ENCODE measurements at regions not wholly inside any gene's neighbourhood (a gene's known extent, or its start where the extent isn't known, plus 50 kb on each side); places are given as distances from the start of the nearest gene placed in this dataset.

DNA sequence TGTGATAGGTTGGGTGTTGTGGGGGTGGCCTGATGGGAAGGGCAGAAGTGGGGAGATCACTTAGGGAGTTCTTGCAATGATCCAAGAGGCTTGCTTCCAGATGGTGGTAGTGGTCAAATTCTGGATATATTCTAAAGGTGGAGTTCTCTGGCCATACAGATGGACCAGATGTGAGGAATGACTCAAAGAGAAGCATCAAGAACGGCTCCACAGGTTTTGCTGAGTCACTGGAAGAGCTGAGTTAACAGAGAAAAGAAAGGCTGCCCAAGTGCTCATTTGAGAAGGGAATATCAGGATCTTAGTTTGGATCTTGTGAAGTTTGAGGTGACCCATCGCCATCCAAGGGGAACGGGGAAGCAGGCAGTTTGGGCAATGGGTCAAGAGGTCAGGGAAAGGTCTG is 192.9 kb upstream of the GALNT2 start:
- DNase-seq (ENCODE audit: low spot score), result no peak
- no peak for ATAC-seq
- intact Hi-C loops (cut with DNase I), result no loop called here

GRCh38 chr1:229874609-229875008 is 192.4 kb upstream of the GALNT2 start:
- DNase-seq (ENCODE audit: low spot score) (no peak), ATAC-seq (no peak)
- intact Hi-C loops (cut with DNase I), result no loop called here

DNA sequence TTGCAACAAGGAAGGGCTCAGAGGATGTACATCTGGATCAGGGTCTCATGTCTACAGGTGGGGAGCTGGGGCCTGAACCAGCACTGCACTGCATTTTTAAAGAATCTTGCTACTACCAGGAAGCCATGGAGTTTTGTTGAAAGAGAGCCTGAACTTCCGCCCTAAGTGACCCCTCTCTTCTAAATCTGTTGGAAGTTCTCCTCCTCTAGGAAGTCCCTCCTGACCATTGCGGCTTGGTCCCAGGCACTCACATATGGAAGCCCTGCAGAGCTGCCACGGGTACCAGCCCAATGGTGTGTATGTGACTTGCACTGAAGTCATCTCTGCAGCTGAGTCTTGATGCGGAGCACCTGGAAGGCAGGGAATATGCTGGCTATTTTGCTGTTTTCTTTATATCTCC is 192.0 kb upstream of the GALNT2 start:
- DNase-seq (ENCODE audit: low spot score) (no peak), ATAC-seq (no peak)
- intact Hi-C loops (cut with DNase I), result no loop called here

DNA sequence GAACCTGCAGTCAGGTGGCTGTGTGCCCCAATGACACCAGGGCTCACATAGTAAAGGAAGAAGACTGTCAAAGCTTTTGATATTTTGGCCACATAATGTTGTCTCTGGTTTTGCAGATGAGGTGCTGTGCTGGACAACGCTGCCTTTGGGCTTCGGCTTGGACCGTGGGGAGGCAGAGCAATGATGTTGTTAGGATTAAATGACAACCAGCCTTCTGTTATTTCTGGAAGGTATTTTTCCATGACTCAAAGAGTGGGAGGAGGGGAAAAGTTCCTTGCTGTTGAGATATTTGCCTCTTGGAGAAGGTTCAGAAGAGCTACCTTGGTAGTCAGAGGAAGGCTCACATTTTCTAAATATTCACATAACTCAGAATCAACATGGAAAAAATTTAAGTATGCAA is 187.3 kb upstream of the GALNT2 start:
- ATAC-seq, result no peak
- DNase-seq (ENCODE audit: low spot score), result no peak
- intact Hi-C loops (cut with DNase I), result no loop called here

DNA sequence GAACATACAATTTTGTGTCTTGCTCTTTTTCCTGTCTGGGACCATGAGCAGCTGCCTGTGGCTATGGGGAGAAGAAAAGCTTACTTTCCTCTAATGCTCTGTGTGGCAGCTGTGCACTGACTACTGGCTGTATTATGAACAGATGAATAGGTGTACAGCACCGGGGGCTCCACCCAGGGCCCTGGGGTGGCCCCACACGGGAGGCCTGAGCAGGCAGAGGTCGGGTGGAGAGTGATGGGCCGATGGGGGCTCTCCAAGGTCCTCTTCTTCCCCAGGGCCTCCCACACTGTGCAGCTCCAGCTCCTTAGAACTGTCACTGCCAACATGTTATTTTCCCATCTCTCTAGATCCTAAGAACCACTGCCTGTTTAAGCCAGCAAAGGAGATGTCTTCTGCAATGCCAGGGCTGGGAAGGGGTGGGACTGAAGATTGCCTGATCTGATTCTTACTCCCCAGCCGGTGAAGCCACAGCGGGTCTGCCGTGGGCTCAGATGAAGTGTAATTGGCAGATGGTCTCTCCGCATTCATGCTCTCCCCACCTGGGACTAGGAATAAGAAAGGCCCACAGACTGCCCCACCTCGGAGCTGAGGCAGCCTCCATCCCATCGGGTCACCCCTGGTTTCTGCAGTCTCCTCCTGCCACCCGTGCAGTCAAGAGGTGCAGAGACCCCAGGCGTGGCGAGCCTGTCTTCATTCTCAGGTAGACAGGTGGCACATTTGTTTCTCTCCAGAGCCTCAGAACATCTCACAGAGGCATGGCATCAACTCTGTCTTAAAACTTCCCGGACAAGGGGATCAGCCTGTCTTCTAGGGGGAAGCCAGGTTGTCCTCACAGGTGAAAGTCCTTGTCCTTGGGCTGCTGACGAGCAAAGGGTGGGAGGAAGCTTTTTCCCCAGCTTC is 186.5 kb upstream of the GALNT2 start:
- ATAC-seq, result no peak
- intact Hi-C loops (cut with DNase I), result no loop called here
- no peak for DNase-seq (ENCODE audit: low spot score)

DNA sequence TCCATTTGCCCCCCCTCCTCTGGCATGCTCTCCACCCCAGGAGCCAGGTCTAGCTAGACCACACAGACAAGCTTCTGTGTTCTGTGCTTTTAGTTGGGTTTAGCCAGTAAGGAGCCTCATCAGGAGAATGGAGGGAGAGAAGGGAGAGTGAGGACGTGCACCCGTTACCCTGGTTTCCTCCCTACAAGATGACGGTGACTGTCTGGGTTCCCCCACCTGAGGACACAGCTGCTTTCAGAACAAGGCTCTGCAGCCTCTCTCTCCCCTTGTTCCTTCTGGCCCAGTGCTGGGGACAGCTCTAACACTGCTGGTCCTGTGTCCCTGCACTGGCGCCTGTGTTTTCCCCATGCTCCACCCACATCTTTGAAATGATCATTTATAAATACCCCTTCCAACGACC is 184.4 kb upstream of the GALNT2 start:
- no peak for DNase-seq (ENCODE audit: low spot score)
- intact Hi-C loops (cut with DNase I), result no loop called here
- no peak for ATAC-seq

- ATAC-seq (no peak), DNase-seq (ENCODE audit: low spot score) (no peak)
- intact Hi-C loops (cut with DNase I), result no loop called here
These were observed 183.4 kb upstream of the GALNT2 start for GRCh38 chr1:229883504-229884200.

DNA sequence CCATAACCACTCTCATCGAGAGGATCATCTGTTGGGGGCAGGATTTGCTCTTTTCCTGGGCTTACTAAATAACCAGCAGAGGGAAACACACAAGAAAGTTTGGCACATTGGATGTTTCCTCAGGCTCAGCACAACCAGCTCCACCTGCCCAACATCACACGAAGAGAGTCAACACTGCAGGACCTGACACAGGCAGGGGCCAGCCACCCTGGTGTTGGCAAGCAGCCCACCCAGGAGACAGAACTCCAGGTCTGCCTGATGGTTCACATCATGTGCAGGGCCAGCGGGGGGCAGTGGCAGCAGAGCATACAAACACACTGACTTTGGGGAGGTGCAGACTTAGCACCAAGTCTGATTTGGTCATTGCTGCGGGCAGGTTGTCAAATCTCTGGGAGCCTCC is 182.3 kb upstream of the GALNT2 start:
- ATAC-seq, result no peak
- intact Hi-C loops (cut with DNase I), result no loop called here
- DNase-seq (ENCODE audit: low spot score), result no peak

GRCh38 chr1:229885568-229886495 is 181.2 kb upstream of the GALNT2 start:
- no peak for ATAC-seq
- no peak for DNase-seq (ENCODE audit: low spot score)
- intact Hi-C loops (cut with DNase I), result no loop called here

DNA sequence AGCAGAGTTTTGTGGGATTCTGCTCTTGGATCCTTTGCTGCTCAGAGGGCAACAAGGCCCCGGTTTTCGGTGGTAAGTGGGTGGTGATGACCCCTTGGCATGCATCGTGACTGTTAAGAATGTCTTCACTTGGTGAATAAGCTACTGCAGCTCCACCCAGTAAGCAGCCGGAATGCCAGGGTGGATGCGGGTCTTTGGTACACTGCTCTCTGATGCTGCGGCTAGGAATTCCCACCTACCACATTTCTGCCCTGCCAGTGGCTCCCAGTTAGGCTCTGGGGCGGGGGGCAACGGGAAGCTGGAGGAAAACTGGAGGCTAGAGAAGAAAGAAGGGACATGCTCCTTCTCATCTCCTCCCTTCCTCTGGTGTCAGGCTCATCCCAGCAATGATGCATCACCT is 180.4 kb upstream of the GALNT2 start:
- intact Hi-C loops (cut with DNase I), result no loop called here
- ATAC-seq, result no peak
- DNase-seq (ENCODE audit: low spot score), result no peak

GRCh38 chr1:229887043-229887822 is 179.8 kb upstream of the GALNT2 start:
- intact Hi-C loops (cut with DNase I), result no loop called here
- DNase-seq (ENCODE audit: low spot score), result no peak
- ATAC-seq, result no peak

GRCh38 chr1:229888157-229888556 is 178.9 kb upstream of the GALNT2 start:
- DNase-seq (ENCODE audit: low spot score), result no peak
- no peak for ATAC-seq
- intact Hi-C loops (cut with DNase I), result no loop called here

- intact Hi-C loops (cut with DNase I), result no loop called here
- ATAC-seq, result no peak
- DNase-seq (ENCODE audit: low spot score), result no peak
These were observed 178.5 kb upstream of the GALNT2 start for GRCh38 chr1:229888561-229889001.

DNA sequence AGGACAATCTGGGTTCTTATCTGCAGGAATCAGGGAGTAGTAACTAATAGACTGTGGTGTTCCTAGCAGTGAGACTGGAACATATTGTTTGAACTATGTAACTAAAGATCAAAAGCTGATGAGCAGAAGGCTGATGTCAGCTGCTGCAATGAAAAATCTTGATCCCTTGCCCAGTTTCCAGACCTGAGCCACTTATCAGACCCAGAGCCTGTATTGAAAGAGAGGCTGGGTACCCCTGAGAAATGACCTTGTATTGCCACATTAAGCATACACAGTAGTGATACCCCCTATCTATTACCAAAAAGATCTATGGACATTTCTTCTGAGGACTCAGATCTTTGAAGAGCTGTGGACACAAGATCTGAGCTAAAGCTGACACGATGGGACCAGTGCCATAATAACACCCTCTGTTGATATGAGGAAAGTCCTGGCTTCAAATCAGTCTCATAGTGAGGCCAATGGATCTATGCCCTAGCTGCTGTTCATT is 178.0 kb upstream of the GALNT2 start:
- intact Hi-C loops (cut with DNase I), result no loop called here
- DNase-seq (ENCODE audit: low spot score) (no peak), ATAC-seq (no peak)

DNA sequence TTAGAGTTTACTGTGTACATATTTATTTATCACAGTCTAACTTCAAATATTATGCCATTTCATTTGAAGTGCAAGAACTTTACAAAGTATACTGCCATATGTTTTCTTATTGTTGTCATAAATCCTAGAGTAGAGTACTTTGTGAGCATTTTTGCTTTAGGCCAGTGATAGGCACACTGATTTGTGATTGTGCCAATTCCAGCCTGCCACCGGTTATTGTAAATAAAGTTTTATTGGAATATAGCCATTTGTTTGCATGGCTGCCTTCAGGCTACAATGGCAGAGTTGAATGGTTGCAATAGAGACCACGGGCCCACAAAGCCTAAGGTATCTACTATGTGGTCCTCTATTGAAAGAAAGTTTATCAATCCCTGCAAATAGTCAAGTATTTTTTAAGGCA is 175.8 kb upstream of the GALNT2 start:
- DNase-seq (ENCODE audit: low spot score) (no peak), ATAC-seq (no peak)
- intact Hi-C loops (cut with DNase I), result no loop called here

GRCh38 chr1:229892515-229893117 is 174.4 kb upstream of the GALNT2 start:
- ATAC-seq (no peak), DNase-seq (ENCODE audit: low spot score) (no peak)
- intact Hi-C loops (cut with DNase I), result no loop called here

DNA sequence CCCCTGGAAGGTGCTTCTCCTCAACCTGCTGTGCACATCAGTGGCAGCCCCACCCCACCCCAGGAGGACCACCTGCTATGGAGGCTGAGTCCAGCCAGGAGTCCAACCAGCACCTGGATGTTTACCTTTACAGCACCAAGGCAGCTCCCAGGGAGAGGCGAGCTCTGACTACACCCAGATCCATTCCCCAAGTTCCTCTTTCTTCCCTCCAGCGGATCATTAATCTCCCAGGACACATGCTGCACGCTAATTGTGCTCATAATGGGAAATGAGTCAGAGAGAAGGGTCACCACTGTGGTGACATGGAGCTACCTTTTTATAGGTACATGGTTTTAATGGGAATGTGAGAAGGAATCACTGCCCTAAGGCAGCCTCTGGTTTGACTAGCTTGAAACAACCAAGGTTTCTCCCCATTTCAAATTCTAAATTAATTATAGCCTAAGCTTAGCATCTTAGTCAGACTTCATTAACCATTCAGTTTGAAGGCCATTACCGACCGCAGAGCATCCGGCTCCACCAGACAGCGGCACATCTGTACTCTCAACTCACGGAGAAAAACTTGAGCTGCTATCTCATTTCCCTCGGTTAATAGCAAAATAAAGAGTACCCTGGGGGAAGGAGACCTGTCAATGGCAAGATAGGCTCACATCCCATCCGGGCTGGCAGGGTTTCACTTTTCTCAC is 173.1 kb upstream of the GALNT2 start:
- intact Hi-C loops (cut with DNase I), result no loop called here
- no peak for ATAC-seq
- no peak for DNase-seq (ENCODE audit: low spot score)

- ATAC-seq (no peak), DNase-seq (ENCODE audit: low spot score) (no peak)
- intact Hi-C loops (cut with DNase I), result no loop called here
These were observed 172.5 kb upstream of the GALNT2 start for GRCh38 chr1:229894532-229894931.
